Keratinocyte (primary cell): ENCODE measurements at regions not wholly inside any gene's neighbourhood (a gene's known extent, or its start where the extent isn't known, plus 50 kb on each side); places are given as distances from the start of the nearest gene placed in this dataset.

Experiments
- DNase-seq: peaks from one replicate; pipeline ENCODE4 v3.0.0-alpha.2; 2011; ENCODE audit warnings: low read depth, missing footprints, low spot score
- FAIRE-seq: peaks from 2 replicates; lab custom pipeline; 2011; peaks lifted over from hg19 to GRCh38; lab: Jason Lieb, UNC
- H2AFZ ChIP-seq: 2 replicates; pipeline ENCODE4 v1.6.0; 2012; ENCODE audit warnings: low read length, control low read depth, inconsistent platforms; ENCODE audit not compliant: control insufficient read depth
- H3K27ac ChIP-seq: 2 replicates; pipeline ENCODE4 v1.5.1; 2011; ENCODE audit warnings: low read length; ENCODE audit not compliant: control insufficient read depth, insufficient read depth
- H3K27me3 ChIP-seq: 3 replicates; pipeline ENCODE4 v1.6.0; 2011; ENCODE audit warnings: low read length; ENCODE audit not compliant: control insufficient read depth, insufficient read depth; ENCODE audit errors: extremely low read depth
- H3K36me3 ChIP-seq, 2 experiments: 2 replicates in 1 of 2; 3 replicates in 1 of 2; pipeline ENCODE4 v1.5.1; 2011; ENCODE audit warnings: low read length in 2 of 2, mild to moderate bottlenecking in 1 of 2; ENCODE audit not compliant: control insufficient read depth in 2 of 2, insufficient read depth in 2 of 2; ENCODE audit errors: extremely low read depth in 1 of 2
- H3K4me1 ChIP-seq: 3 replicates; pipeline ENCODE4 v1.5.1; 2011; ENCODE audit warnings: low read length; ENCODE audit not compliant: control insufficient read depth, insufficient read depth; ENCODE audit errors: extremely low read depth
- H3K4me2 ChIP-seq: 3 replicates; pipeline ENCODE4 v1.6.0; 2011; ENCODE audit warnings: low read depth, low read length; ENCODE audit not compliant: control insufficient read depth, insufficient read depth; ENCODE audit errors: extremely low read depth
- H3K4me3 ChIP-seq, 3 experiments: fragments of 200-600 bp in 1 of 3; sonication (generic) in 1 of 3; 2 replicates in 2 of 3; 3 replicates in 1 of 3; pipeline ENCODE4 v1.5.1; 2011 to 2016; ENCODE audit warnings: low read length in 3 of 3, mild to moderate bottlenecking in 3 of 3, control low read depth in 2 of 3, inconsistent platforms in 1 of 3, low read depth in 1 of 3, mixed read lengths in 1 of 3, mixed run types in 1 of 3, moderate library complexity in 1 of 3; ENCODE audit not compliant: control insufficient read depth in 2 of 3, insufficient read depth in 2 of 3; ENCODE audit errors: extremely low read depth in 1 of 3
- H3K79me2 ChIP-seq: 2 replicates; pipeline ENCODE4 v1.6.0; 2012; ENCODE audit warnings: low read length; ENCODE audit not compliant: control insufficient read depth, insufficient read depth
- H3K9ac ChIP-seq: 3 replicates; pipeline ENCODE4 v1.6.0; 2011; ENCODE audit warnings: low read length; ENCODE audit not compliant: control insufficient read depth, insufficient read depth; ENCODE audit errors: extremely low read depth
- H3K9me1 ChIP-seq: 3 replicates; pipeline ENCODE4 v1.6.0; 2011; ENCODE audit warnings: low read length; ENCODE audit not compliant: control insufficient read depth, insufficient read depth; ENCODE audit errors: extremely low read depth
- H3K9me3 ChIP-seq: 2 replicates; pipeline ENCODE4 v1.5.1; 2012; ENCODE audit warnings: low read depth, low read length; ENCODE audit not compliant: control insufficient read depth
- H4K20me1 ChIP-seq: 3 replicates; pipeline ENCODE4 v1.6.0; 2011; ENCODE audit warnings: low read length; ENCODE audit not compliant: control insufficient read depth, insufficient read depth; ENCODE audit errors: extremely low read depth
- CTCF ChIP-seq, 3 experiments: IDR thresholded peaks in 1 of 3; conservative IDR thresholded peaks in 1 of 3; optimal IDR thresholded peaks in 1 of 3; 2 replicates in 2 of 3; 3 replicates in 1 of 3; pipeline versions ENCODE3 to v1.5.1; 2011; ENCODE audit warnings: low read length in 3 of 3, mild to moderate bottlenecking in 3 of 3, moderate library complexity in 2 of 3, control low read depth in 1 of 3, inconsistent platforms in 1 of 3; ENCODE audit not compliant: insufficient read depth in 2 of 3; ENCODE audit errors: extremely low read depth in 1 of 3
- EZH2 ChIP-seq: IDR thresholded peaks from one replicate; pipeline ENCODE4 v1.6.1; 2012; ENCODE audit warnings: inconsistent platforms, mild to moderate bottlenecking, low read length, moderate library complexity
- dilution Hi-C: fragments of 300-500 bp; cut with MboI; formaldehyde crosslinking; loops from one replicate; pipeline ENCODE4 v1.7.0; 2020; ENCODE audit warnings: low sequenced_read_pairs; ENCODE audit not compliant: extremely low pct_ligation_motif_present

GRCh38 chr5:60141119-60141518, 247.6 kb upstream of the PDE4D start:
- H3K9me3 ChIP-seq = no peaks in the 10 kb centered on the region
- H3K4me2 ChIP-seq = no peak overlapping the region
- FAIRE-seq (no peak), DNase-seq (no peak)
- no peaks in the 10 kb centered on the region for H4K20me1 ChIP-seq
- no peak overlapping the region for H3K27ac ChIP-seq
- H3K27me3 ChIP-seq = peaks cover 4% of the 10 kb centered on the region
- no peaks in the 10 kb centered on the region for H3K4me1 ChIP-seq
- TF ChIP-seq CTCF (optimal IDR thresholded peaks at IDR 0.05 in 1 of 3, IDR thresholded peaks at IDR 0.05 in 1 of 3, conservative IDR thresholded peaks at IDR 0.05 in 1 of 3; ENCODE audit: extremely low read depth in 1 of 3, insufficient read depth in 2 of 3, low read length in 3 of 3) = no peak
- no peak for TF ChIP-seq EZH2
- H3K79me2 ChIP-seq = no peaks in the 10 kb centered on the region
- dilution Hi-C loops = no loop called here
- no peak overlapping the region for H3K4me3 ChIP-seq
- H2AFZ ChIP-seq = no peak overlapping the region
- H3K36me3 ChIP-seq = no peaks in the 10 kb centered on the region
- H3K9me1 ChIP-seq = no peaks in the 10 kb centered on the region
- H3K9ac ChIP-seq = no peak overlapping the region

- H4K20me1 ChIP-seq = no peaks in the 10 kb centered on the region
Measured at GRCh38 chr5:60136841-60137240, 243.3 kb upstream of the PDE4D start.

More at GRCh38 chr5:60136841-60137240, 243.3 kb upstream of the PDE4D start:
- TF ChIP-seq CTCF (optimal IDR thresholded peaks at IDR 0.05 in 1 of 3, IDR thresholded peaks at IDR 0.05 in 1 of 3, conservative IDR thresholded peaks at IDR 0.05 in 1 of 3; ENCODE audit: extremely low read depth in 1 of 3, insufficient read depth in 2 of 3, low read length in 3 of 3) = no peak
- TF ChIP-seq EZH2 = no peak
- Histone ChIP-seq H3K4me1 (no peaks in the 10 kb centered on the region), H3K27ac (no peak overlapping the region), H3K36me3 (no peaks in the 10 kb centered on the region), H3K79me2 (no peaks in the 10 kb centered on the region), H3K27me3 (no peaks in the 10 kb centered on the region), H3K9me1 (no peaks in the 10 kb centered on the region), H3K4me2 (no peak overlapping the region), H3K9me3 (no peaks in the 10 kb centered on the region), H2AFZ (no peak overlapping the region), H3K9ac (no peak overlapping the region), H3K4me3 (no peak overlapping the region)
- dilution Hi-C loops = no loop called here
- DNase-seq (no peak), FAIRE-seq (no peak)
